ENCODE measurements at regions not wholly inside any gene's neighbourhood (a gene's known extent, or its start where the extent isn't known, plus 50 kb on each side); places are given as distances from the start of the nearest gene placed in this dataset.
A peak's percentile ranks its signal among the peaks of the same experiment; 100 is the strongest.

GRCh38 chr2:21620771-21621170 lies 497.0 kb downstream of the TDRD15 start:
- no peak for DNase-seq (ENCODE audit: low read depth, low spot score)

- DNase-seq (ENCODE audit: low read depth, low spot score), result no peak
Observed at GRCh38 chr2:21627938-21628337, 504.2 kb downstream of the TDRD15 start.

GRCh38 chr2:21633015-21633414 lies 509.2 kb downstream of the TDRD15 start:
- DNase-seq (ENCODE audit: low read depth, low spot score), result no peak

GRCh38 chr2:21633466-21633865 lies 509.7 kb downstream of the TDRD15 start:
- DNase-seq (ENCODE audit: low read depth, low spot score), result peak; percentile 69

GRCh38 chr2:21633911-21634310 lies 510.1 kb downstream of the TDRD15 start:
- DNase-seq (ENCODE audit: low read depth, low spot score), result no peak

- no peak for DNase-seq (ENCODE audit: low read depth, low spot score)
Observed at GRCh38 chr2:21640046-21640445, 516.3 kb downstream of the TDRD15 start.

- DNase-seq (ENCODE audit: low read depth, low spot score), result peak; percentile 36
Observed at GRCh38 chr2:21642647-21643046, 518.9 kb downstream of the TDRD15 start.

GRCh38 chr2:21643180-21643579 lies 519.4 kb downstream of the TDRD15 start:
- DNase-seq (ENCODE audit: low read depth, low spot score), result no peak

- DNase-seq (ENCODE audit: low read depth, low spot score), result no peak
Observed at GRCh38 chr2:21644266-21644665, 520.5 kb downstream of the TDRD15 start.

- DNase-seq (ENCODE audit: low read depth, low spot score), result no peak
Observed at GRCh38 chr2:21646345-21646744, 522.6 kb downstream of the TDRD15 start.

- no peak for DNase-seq (ENCODE audit: low read depth, low spot score)
Observed at GRCh38 chr2:21650569-21650968, 526.8 kb downstream of the TDRD15 start.

- DNase-seq (ENCODE audit: low read depth, low spot score), result no peak
Observed at GRCh38 chr2:21655136-21655535, 531.4 kb downstream of the TDRD15 start.

- no peak for DNase-seq (ENCODE audit: low read depth, low spot score)
Observed at GRCh38 chr2:21656330-21657075, 532.7 kb downstream of the TDRD15 start.

GRCh38 chr2:21657445-21657844 lies 533.7 kb downstream of the TDRD15 start:
- no peak for DNase-seq (ENCODE audit: low read depth, low spot score)

GRCh38 chr2:21658269-21658668 lies 534.5 kb downstream of the TDRD15 start:
- no peak for DNase-seq (ENCODE audit: low read depth, low spot score)

- no peak for DNase-seq (ENCODE audit: low read depth, low spot score)
Observed at GRCh38 chr2:21658907-21659477, 535.2 kb downstream of the TDRD15 start.

- no peak for DNase-seq (ENCODE audit: low read depth, low spot score)
Observed at GRCh38 chr2:21664083-21664482, 540.3 kb downstream of the TDRD15 start.

- DNase-seq (ENCODE audit: low read depth, low spot score), result no peak
Observed at GRCh38 chr2:21667638-21668037, 543.9 kb downstream of the TDRD15 start.

GRCh38 chr2:21668078-21668710 lies 544.4 kb downstream of the TDRD15 start:
- DNase-seq (ENCODE audit: low read depth, low spot score), result no peak

GRCh38 chr2:21676041-21676440 lies 552.3 kb downstream of the TDRD15 start:
- no peak for DNase-seq (ENCODE audit: low read depth, low spot score)

- DNase-seq (ENCODE audit: low read depth, low spot score), result no peak
Observed at GRCh38 chr2:21676676-21677075, 552.9 kb downstream of the TDRD15 start.

GRCh38 chr2:21683838-21684237 lies 560.1 kb downstream of the TDRD15 start:
- DNase-seq (ENCODE audit: low read depth, low spot score), result no peak

- DNase-seq (ENCODE audit: low read depth, low spot score), result no peak
Observed at GRCh38 chr2:21687589-21687988, 563.8 kb downstream of the TDRD15 start.

Measured in ELF-1 (cell line).